ENCODE measurements at regions not wholly inside any gene's neighbourhood (a gene's known extent, or its start where the extent isn't known, plus 50 kb on each side); places are given as distances from the start of the nearest gene placed in this dataset.

DNA sequence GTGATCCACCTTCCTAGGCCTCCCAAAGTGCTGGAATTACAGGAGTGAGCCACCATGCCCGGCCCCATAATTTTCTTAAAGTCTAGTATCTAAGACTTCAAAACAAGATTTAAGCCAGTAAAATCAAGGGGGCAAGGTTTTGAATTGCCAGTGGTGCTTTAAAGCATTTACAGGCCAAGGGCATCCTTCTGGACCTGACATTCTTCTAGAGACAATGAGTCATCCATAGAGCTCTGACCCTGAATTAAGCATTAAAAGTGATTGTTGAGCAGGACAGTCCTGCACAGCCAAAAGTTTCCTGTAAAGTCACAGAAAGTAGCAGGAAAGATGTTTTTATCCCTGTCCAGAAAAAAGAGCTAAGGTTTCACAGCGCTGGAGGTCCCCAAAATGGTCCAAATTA is 50.9 kb upstream of the ATP12A start:
- BruUV-seq (replicated peaks) = no TSS peak
- no peak overlapping the region for H3K4me2 ChIP-seq (ENCODE audit: insufficient read depth, low read length)
- H3K9me3 ChIP-seq (replicated peaks; ENCODE audit: control insufficient read depth, insufficient read depth, low read length) = no peaks in the 10 kb centered on the region
- H3K27me3 ChIP-seq (ENCODE audit: control insufficient read depth in 2 of 2, insufficient read depth in 2 of 2, low read length in 2 of 2) = no peaks in the 10 kb centered on the region
- H3K79me2 ChIP-seq (ENCODE audit: control insufficient read depth, insufficient read depth, low read length) = no peaks in the 10 kb centered on the region
- no peak overlapping the region for H3K4me3 ChIP-seq (replicated peaks in 1 of 3; ENCODE audit: insufficient read depth in 1 of 3, low read depth in 1 of 3, low read length in 3 of 3)
- dilution Hi-C loops (cut with MboI; ENCODE audit: extremely low pct_ligation_motif_present, low sequenced_read_pairs) (no loop called here), intact Hi-C loops (cut with micrococcal nuclease) (no loop called here)
- H3K9me1 ChIP-seq (replicated peaks; ENCODE audit: control insufficient read depth, extremely low read depth, insufficient read depth, low read length) = no peaks in the 10 kb centered on the region
- ChIA-PET CTCF (interaction anchor here (0.5 to 2.0 kb wide), 5 partner anchors 10 to 401 kb away, joined by 3 to 7 read pairs (median 4); no protein-coding TSS in a partner anchor), POLR2A (no interaction called here)
- H3K9ac ChIP-seq (replicated peaks; ENCODE audit: extremely low read depth, insufficient read depth, low read length) = no peak overlapping the region
- no peaks in the 10 kb centered on the region for H4K20me1 ChIP-seq (replicated peaks; ENCODE audit: control insufficient read depth, extremely low read depth, insufficient read depth, low read length)
- H2AFZ ChIP-seq (ENCODE audit: low read depth, low read length) = no peak overlapping the region
- H3K4me1 ChIP-seq (ENCODE audit: control insufficient read depth, extremely low read depth, insufficient read depth, low read length) = no peaks in the 10 kb centered on the region
- H3K27ac ChIP-seq (ENCODE audit: insufficient read depth, low read depth, low read length) = no peak overlapping the region
- H3K36me3 ChIP-seq (ENCODE audit: control insufficient read depth in 2 of 2, extremely low read depth in 1 of 2, insufficient read depth in 2 of 2, low read length in 2 of 2) = no peaks in the 10 kb centered on the region
- DNase-seq (ENCODE audit: low read depth, low spot score) (no peak), FAIRE-seq (no peak)
- no peak for TF ChIP-seq EZH2 (IDR thresholded peaks at IDR 0.05; ENCODE audit: borderline replicate concordance, low read depth, low read length, severe bottlenecking)
- TF ChIP-seq JUN (IDR thresholded peaks at IDR 0.05; ENCODE audit: borderline replicate concordance, insufficient read depth, insufficient read length, low read depth) = no peak
- no peak for TF ChIP-seq POLR2A (IDR thresholded peaks at IDR 0.05; ENCODE audit: low read depth, low read length)
- TF ChIP-seq POLR2AphosphoS5 (IDR thresholded peaks at IDR 0.05; ENCODE audit: insufficient read depth, low read depth, low read length) = no peak
- no peak for TF ChIP-seq FOS (IDR thresholded peaks at IDR 0.05; ENCODE audit: borderline replicate concordance, insufficient read depth, low read length)
- TF ChIP-seq CTCF (IDR thresholded peaks at IDR 0.05; ENCODE audit: extremely low read depth in 1 of 2, insufficient read depth in 1 of 2, low read depth in 1 of 2, low read length in 2 of 2) = no peak
- TF ChIP-seq MYC (IDR thresholded peaks at IDR 0.05; ENCODE audit: low read depth, low read length) = no peak
- TF ChIP-seq, protein P1, sequence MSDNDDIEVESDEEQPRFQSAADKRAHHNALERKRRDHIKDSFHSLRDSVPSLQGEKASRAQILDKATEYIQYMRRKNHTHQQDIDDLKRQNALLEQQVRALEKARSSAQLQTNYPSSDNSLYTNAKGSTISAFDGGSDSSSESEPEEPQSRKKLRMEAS (IDR thresholded peaks at IDR 0.05; ENCODE audit: insufficient read depth, insufficient read length) = no peak
- no peak for TF ChIP-seq GATA2 (IDR thresholded peaks at IDR 0.05; ENCODE audit: insufficient read depth, insufficient read length, low read depth, low read length)

All from endothelial cell of umbilical vein (primary cell).